ENCODE measurements at regions not wholly inside any gene's neighbourhood (a gene's known extent, or its start where the extent isn't known, plus 50 kb on each side); places are given as distances from the start of the nearest gene placed in this dataset.

DNA sequence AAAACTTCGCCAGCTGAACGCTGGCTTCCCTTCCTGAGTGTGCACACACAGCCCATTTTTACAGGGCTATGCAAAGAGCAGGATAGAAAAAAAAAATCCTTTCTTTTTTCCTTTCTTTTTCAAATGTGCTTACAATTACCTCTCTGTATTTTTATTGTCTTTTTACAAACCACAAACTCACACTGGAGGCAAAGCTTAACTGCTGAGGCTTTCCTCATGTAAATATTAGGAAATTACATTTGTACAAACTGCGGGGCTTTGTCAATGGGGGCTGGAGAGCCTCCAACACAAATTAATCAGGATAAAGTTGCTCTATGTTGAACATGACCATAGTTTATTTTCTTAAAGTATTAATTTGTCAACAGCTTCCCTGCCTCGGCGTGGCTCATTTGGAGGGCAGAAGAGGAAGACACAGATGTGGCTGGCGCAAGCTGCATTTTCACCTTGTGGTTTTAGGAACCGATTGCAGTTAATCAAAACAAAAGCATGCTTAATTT lies 411.7 kb upstream of the MKI67 start:
- no peak for DNase-seq

- no peak for DNase-seq
Observed at GRCh38 chr10:128538671-128539070, 412.4 kb upstream of the MKI67 start.

DNA sequence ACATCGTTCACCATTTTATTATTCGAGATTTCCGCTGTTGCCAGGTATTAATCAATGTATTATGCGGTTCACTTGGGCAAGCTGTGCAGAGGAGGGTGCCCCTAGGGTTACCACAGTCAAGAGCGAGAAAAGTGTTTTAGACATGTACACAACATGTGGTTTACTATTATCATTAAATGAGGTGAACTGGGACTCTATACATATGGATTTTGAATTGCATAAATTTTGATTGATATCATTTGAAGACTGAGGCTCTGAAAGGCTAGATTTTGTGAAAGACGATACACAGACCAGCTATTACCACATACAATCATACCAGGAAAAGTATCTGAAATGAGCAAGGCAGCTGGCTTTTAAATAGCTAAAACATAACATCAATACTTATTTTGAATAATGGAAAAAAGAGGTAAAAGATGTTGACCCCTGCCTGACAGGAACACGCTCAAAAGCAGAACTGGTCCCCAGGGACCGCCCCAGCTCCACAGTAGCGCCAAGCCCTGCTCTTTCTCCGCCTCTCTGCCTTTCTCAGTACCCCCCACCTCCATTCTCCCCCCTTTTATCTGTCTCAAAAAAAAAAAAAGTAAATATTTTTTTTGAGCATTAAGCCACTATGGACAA lies 413.4 kb upstream of the MKI67 start:
- DNase-seq, result no peak

- DNase-seq, result no peak
Observed at GRCh38 chr10:128540128-128540762, 414.0 kb upstream of the MKI67 start.

DNA sequence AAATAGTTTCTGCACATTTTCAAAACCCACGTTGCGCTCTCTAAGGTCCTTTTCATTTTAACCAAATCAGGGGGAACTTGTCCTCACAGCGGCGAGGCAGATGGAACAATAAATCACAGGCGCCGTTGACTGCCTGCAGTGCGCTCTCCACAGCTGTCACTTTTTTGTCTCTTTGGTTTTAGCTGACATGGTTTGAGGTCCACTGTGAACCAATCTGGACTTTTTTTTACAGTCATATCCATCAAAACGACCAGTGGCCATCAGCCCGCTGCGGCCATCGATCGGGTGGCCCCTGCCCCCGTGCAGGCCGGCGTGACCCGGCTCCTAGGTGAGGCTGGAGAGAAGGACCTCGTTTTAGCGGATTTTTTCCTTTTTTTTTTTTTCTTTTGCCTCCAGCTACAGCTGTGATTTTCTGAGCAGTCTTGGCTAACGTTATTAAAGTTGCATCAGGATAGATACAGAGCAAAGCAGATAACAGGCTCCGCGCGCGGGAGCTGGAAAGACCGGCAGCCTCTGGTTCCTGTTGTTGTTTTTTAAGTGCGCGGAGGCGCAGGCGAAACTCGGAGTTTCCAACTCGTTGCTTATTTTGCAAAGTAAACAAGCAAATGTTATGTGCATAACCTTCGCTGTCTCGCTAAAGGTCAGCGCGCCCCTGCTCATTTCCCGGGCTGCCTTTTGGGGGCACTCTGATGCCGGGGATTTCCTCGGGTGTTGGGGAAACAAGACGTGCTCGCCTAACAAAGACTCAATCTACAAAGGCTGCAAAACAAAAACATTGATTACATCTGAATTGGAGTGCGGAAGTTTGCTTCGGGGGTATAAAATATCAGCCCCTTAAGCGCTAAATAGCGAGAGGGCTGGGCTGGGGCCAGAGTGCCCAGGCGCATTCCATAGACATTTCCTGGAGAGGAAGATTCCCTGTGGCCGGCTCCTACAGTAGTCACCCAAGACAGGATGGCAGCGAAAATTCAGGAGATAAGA lies 414.8 kb upstream of the MKI67 start:
- DNase-seq, result no peak

DNA sequence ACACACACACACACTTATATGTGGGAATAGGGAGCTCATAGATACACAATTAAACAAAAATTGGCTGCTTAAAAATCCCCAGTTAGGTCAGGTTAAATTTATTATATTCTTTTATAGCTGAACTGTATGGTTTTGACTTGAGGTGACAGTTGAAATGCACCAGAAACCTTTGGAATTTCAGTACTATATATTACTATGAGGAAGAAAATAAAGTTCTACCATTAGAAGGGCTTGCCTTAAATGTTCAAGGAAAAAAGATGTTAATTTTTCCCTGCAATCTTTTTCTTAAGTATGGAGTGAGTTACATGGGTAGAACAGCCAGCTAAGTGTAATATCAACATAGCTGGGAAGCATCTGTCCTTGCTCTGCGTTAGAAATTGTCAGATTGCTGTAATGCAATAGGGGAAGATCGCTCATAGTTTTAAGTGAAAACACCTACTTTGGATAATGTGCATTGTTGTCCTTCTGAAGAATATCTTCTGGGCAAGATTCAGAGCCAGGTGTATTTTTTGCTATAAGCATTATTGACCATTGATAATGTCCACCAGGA lies 415.8 kb upstream of the MKI67 start:
- no peak for DNase-seq

- no peak for DNase-seq
Observed at GRCh38 chr10:128542659-128543058, 416.4 kb upstream of the MKI67 start.

GRCh38 chr10:128543151-128543550 lies 416.9 kb upstream of the MKI67 start:
- no peak for DNase-seq

DNA sequence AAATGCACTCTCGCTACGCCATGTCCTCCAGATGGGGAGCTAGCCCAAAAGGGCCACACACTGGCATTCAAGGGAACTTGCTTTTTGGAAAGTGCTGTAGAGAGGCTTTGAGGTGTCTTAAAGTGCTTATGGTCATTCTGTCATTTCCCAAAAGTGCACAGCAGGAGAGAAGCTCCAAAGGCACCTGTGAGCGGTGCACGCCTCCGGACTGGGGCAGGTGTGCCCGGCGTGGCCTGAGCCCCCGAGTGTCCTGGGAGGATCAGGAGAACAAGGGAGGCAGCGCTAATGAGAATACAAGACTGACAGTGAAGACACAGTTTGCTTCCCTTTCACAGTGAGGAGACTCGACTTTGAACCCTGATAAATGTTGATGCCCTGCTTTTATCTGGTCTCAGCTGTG lies 419.0 kb upstream of the MKI67 start:
- DNase-seq, result no peak

DNA sequence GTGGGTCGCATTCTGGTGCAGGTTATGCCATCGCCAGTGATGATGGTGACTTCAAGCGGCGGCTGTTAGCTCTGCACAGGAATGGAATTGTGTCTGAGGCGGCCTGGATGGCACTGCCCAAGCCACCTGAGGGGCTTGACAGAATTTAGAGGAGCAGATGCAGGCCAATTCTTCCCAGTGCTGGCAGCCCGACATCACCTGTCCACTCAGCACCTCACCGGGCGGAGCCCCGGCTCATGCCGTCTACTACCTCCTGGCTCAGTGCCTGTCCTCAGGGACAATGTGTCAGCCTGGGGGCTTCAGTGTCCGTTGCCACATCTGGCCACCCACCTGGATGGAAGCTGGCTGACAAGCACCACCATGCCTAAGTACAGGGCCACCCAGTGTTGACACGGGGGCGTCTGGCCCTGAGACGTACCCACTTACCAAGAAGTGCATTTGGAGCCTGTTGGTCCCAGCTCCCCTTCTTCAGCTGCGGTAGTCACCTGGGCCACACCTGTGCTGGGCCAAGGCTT lies 420.5 kb upstream of the MKI67 start:
- DNase-seq, result no peak

- DNase-seq, result no peak
Observed at GRCh38 chr10:128549101-128549608, 422.9 kb upstream of the MKI67 start.

GRCh38 chr10:128550045-128550444 lies 423.8 kb upstream of the MKI67 start:
- no peak for DNase-seq

DNA sequence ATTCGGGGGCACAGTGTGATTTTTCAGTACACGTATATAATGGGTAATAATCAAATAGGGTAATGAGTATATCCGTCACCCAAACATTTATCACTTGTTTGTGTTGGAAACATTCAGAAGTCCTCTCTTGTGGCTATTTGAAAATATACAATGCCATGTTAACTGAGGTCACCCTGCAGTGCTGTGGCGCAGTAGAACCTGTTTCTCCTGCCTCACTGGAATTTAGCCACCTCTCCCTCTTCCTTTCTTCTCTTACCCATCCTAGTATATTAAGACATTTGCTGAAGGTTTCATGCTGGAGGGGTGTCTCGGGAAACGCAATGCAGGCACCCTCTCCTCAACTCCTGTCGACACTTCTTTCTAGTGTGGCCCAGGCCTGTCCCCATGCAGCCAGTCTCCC lies 425.3 kb upstream of the MKI67 start:
- no peak for DNase-seq

- no peak for DNase-seq
Observed at GRCh38 chr10:128553755-128554154, 427.5 kb upstream of the MKI67 start.

DNA sequence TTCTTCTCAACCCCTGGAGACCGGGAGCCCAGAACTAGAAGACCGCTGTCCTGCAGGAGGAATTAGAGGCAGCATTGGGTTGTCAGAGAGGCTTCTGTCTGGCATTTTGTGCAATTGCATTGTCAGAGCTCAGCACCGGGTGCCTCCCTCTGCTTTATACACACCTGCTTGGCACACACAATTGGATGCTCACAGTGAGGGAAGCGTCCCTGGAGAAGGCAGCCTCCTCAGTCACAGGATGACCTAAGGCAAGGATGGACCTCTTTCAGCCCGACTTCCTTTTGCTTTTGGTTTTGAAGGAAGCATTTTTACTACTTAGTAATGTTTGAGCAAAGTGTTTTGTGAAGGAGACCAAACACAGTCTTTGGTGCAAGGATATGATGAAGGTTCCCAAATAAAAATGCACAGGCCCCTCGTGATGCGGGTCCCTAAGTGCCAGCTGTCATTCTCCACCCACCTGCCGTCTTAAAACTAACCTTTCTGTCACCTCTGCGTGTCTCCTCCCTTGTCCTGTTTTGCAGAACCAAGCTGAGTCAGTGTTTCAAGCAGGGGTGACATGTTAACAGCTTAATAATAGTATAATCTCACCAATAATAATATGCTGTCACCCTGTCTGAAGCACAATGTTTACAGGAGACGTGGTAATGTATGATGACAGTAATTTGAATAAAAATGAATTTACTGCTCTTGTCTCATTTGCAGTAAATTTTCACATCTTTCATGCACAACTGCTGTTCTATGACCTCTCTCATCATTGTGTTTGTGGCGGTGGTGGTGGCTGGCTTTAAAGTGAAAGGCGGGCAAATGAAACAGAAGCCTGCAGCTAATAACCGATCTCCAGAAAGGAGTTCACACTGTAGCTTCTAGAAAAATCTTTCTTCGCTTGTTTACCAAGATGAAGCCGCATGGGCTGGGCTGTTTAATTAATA lies 430.2 kb upstream of the MKI67 start:
- no peak for DNase-seq

DNA sequence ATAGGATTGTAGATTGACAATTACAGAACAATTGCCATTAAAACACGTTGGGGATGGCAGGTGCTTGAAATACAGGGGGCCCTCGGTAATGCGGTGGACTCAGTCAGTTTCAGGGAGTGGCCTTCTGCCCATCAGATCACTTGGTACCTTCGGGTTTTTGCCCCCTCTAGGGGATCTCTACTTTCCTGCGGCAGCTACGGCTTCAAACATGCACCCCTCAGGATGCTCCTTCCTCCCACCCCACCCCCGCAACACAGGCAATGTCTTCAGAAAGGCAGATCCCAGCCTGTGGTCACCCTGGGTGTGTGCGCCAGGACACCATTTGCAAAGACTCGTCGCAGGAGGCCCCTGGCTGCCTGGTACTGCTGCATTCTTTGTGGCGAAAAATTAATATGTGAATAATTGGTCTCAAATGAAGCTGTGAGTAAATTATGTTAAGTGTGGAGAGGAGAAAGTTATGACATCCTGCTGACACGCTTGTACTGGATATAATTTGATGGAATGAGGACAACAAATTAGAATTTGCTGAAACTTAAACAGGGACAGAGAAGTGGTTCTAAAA lies 431.0 kb upstream of the MKI67 start:
- DNase-seq, result no peak

DNA sequence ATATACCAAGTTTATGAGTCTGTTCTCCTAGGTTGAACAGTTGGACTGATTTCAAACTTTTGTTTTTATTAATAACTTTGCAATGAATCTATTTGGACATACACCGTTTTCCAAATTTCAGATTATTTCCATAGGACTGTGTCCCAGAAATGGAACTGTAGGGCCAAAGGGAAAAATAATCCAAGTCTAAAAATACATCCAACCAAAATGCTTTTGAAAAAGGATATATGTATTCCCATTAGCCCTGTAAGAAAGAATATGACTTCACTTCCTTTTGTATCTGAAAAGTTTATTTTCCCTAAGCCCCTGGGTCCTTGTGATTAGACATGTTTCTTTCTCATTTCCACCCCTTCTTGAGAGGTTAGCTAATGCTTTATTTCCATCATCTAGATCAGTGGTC lies 434.2 kb upstream of the MKI67 start:
- DNase-seq, result no peak

- no peak for DNase-seq
Observed at GRCh38 chr10:128560993-128561392, 434.8 kb upstream of the MKI67 start.

DNA sequence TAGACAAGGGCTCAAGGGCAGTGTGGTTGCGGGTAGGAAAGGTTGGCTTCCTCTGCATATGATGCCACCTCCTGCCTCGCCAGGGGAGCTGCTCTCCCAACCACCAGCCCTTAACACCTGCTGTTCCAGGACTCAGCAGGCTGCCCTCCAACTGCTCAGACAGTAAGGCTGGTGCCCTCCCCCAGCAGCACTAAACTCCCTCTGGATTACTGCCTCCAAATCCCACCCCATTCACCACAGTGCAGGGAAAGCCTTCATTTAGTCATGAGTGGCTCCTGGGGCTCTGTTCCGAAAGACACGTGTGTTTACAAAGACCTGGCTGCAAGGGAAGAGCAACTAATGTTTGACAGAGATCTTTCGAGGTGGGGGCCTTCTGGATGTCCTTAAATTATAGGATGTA lies 437.2 kb upstream of the MKI67 start:
- DNase-seq, result no peak

DNA sequence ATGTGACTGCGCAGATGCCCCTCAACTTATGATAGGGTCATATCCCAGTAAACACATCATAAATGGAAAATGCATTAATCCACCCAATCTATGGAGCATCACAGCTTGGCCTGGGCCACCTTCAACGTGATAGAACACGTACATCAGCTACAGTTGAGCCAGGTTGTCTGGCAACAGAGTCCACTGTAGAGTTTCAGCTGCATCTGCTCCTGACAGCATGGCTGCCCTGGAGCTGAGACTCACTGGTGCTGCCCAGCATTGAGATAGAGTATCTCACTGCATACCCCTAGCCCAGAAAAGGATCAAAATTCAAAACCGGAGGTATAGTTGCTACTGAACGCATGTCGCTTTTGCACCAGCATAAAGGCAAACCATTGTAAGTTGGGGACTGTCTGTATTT lies 437.7 kb upstream of the MKI67 start:
- no peak for DNase-seq

GRCh38 chr10:128566361-128566968 lies 440.2 kb upstream of the MKI67 start:
- DNase-seq, result no peak
